Activated CD8-positive, alpha-beta T cell treated with anti-CD3 and anti-CD28 coated beads for 36 hours (primary cell): ENCODE measurements at regions not wholly inside any gene's neighbourhood (a gene's known extent, or its start where the extent isn't known, plus 50 kb on each side); places are given as distances from the start of the nearest gene placed in this dataset.

Source experiments
- ATAC-seq: fragments of 200-7000 bp; cut with Tn5 transposase; one replicate; pipeline ENCODE4 v1.10.0; 2021; ENCODE audit warnings: mild to moderate bottlenecking, moderate library complexity
- CTCF ChIA-PET: fragments of 350-600 bp; sonication (Branson Sonifier 250); formaldehyde crosslinking; loops from one replicate; lab custom pipeline; 2021; ENCODE audit warnings: antibody characterized with exemption; lab: Charles Lee
- POLR2A ChIA-PET: fragments of 350-600 bp; sonication (Branson Sonifier 250); formaldehyde crosslinking; loops from one replicate; lab custom pipeline; 2021; ENCODE audit warnings: antibody characterized with exemption; lab: Charles Lee
- DNase-seq: peaks from one replicate; pipeline ENCODE4 v3.0.0-alpha.2; 2020
- H3K27ac Mint-ChIP-seq: one replicate; pipeline ENCODE4 v1.8.0; 2021; ENCODE audit warnings: mild to moderate bottlenecking, mixed read lengths
- H3K27me3 Mint-ChIP-seq: one replicate; pipeline ENCODE4 v1.8.0; 2021; ENCODE audit warnings: mixed read lengths
- H3K36me3 Mint-ChIP-seq: one replicate; pipeline ENCODE4 v1.8.0; 2021; ENCODE audit warnings: low read depth, mixed read lengths
- H3K4me1 Mint-ChIP-seq: one replicate; pipeline ENCODE4 v1.8.0; 2021; ENCODE audit warnings: low read depth, mixed read lengths
- H3K4me3 Mint-ChIP-seq: one replicate; pipeline ENCODE4 v1.8.0; 2021; ENCODE audit warnings: mild to moderate bottlenecking, moderate library complexity, mixed read lengths
- H3K9me3 Mint-ChIP-seq: one replicate; pipeline ENCODE4 v1.8.0; 2021; ENCODE audit warnings: mixed read lengths
- intact Hi-C: fragments of 100-400 bp; cut with micrococcal nuclease; formaldehyde crosslinking; loops from one replicate; pipeline ENCODE4 v1.10.0; 2022
- TF ChIP-seq, protein P1 (sequence below): fragments of 200-600 bp; IDR thresholded peaks from one replicate; pipeline ENCODE4 v1.8.0; 2022; ENCODE audit warnings: antibody characterized with exemption, mild to moderate bottlenecking

DNA sequence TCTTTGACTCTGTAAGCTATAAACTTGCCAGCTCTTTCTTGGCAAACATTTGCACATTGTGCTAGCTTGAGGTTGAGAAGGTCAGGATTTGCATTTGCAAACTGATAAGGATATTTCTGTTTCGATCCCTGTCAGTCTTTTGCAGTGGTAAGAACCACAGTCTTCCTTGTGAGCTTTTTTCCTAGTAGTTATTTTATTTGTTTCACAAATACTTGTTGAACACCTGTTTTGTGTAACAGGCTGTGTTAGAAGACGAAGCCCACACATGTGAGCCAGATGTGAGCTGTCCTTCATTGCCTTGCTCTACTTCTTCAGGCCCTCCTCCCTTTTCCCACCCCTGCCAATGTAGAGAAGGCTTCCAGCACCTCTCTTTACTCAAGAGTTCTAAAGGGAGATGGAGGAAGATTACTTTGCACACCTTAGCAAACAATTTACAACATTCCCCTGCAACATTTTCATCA lies 327.0 kb upstream of the KLF4 start:
- ATAC-seq (no peak), DNase-seq (no peak)
- TF ChIP-seq, protein P1, sequence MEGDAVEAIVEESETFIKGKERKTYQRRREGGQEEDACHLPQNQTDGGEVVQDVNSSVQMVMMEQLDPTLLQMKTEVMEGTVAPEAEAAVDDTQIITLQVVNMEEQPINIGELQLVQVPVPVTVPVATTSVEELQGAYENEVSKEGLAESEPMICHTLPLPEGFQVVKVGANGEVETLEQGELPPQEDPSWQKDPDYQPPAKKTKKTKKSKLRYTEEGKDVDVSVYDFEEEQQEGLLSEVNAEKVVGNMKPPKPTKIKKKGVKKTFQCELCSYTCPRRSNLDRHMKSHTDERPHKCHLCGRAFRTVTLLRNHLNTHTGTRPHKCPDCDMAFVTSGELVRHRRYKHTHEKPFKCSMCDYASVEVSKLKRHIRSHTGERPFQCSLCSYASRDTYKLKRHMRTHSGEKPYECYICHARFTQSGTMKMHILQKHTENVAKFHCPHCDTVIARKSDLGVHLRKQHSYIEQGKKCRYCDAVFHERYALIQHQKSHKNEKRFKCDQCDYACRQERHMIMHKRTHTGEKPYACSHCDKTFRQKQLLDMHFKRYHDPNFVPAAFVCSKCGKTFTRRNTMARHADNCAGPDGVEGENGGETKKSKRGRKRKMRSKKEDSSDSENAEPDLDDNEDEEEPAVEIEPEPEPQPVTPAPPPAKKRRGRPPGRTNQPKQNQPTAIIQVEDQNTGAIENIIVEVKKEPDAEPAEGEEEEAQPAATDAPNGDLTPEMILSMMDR, result no peak
- Mint-ChIP-seq H3K4me3 (no peak overlapping the region), H3K27ac (no peak overlapping the region), H3K27me3 (no peaks in the 10 kb centered on the region), H3K36me3 (no peaks in the 10 kb centered on the region), H3K9me3 (no peaks in the 10 kb centered on the region), H3K4me1 (no peaks in the 10 kb centered on the region)
- intact Hi-C loops, result no loop called here
- POLR2A ChIA-PET, result no interaction called here
- CTCF ChIA-PET, result no interaction called here

DNA sequence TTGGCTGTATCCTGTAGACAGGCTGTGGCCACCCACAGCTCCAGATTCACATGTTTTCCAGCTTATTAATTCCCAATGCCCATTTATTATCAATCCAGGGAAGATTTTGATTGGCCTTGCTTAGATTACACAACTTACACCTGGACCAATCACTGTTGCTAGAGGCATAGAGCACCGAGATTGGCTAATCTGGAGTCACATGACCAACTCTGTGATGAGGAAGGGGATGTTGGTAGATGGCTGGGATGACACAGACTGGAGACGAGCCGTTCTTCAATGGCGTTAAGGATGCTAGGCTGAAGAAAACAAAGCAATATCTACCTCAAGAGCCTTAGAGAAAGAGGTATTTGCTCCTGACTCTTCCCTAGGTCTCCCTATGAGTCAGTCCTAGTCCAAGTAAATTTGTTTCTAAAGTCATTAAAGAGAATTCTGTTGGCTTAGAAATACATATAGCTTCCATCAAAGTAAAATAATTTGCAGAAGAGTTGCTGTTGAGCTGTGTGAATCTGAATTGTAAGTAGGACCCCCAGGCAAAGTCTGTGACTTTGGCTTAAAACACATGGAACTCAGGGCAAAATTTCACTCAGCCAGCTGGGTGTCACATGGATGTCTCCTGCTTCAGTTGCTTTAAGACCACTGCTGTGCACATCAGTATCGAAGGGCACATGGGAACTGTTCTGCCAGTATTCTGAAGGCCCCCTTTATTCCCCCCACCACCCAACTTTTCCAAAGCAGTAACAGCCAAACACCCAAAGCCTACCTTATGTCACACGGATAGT lies 326.4 kb upstream of the KLF4 start:
- CTCF ChIA-PET, result no interaction called here
- TF ChIP-seq, protein P1, result no peak
- H3K4me3 Mint-ChIP-seq, result no peak overlapping the region

DNA sequence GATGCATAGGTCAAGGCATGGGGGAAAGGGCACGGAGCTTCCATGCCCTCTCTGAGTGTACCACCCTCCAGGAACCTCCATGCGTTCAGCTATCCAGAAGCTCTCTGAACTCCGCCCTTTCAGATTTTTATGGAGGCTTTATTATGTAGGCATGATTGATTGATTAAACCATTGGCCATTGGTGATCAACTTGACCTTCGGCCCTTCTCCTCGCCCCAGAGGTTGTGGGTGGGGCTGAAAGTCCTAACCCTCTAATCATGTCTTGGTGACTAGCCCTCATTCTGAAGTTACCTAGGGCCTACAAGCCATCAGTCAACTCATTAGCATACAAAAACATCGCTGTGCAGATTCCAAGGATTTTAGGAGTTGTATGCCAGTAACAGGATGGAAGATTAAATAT lies 323.7 kb upstream of the KLF4 start:
- H3K9me3 Mint-ChIP-seq, result peaks cover 2% of the 10 kb centered on the region
- H3K27me3 Mint-ChIP-seq, result no peaks in the 10 kb centered on the region
- no peaks in the 10 kb centered on the region for H3K36me3 Mint-ChIP-seq
- no peaks in the 10 kb centered on the region for H3K4me1 Mint-ChIP-seq
- no peak for DNase-seq
- intact Hi-C loops, result no loop called here
- H3K27ac Mint-ChIP-seq, result no peak overlapping the region
- H3K4me3 Mint-ChIP-seq, result no peak overlapping the region
- TF ChIP-seq, protein P1, result no peak
- ATAC-seq, result no peak
- CTCF ChIA-PET, result no interaction called here
- POLR2A ChIA-PET, result no interaction called here

More for the DNA sequence above, 326.4 kb upstream of the KLF4 start:
- no peaks in the 10 kb centered on the region for H3K36me3 Mint-ChIP-seq
- ATAC-seq (no peak), DNase-seq (no peak)
- no peaks in the 10 kb centered on the region for H3K27me3 Mint-ChIP-seq
- no peak overlapping the region for H3K27ac Mint-ChIP-seq
- intact Hi-C loops, result no loop called here
- no peaks in the 10 kb centered on the region for H3K4me1 Mint-ChIP-seq
- POLR2A ChIA-PET, result no interaction called here
- no peaks in the 10 kb centered on the region for H3K9me3 Mint-ChIP-seq

DNA sequence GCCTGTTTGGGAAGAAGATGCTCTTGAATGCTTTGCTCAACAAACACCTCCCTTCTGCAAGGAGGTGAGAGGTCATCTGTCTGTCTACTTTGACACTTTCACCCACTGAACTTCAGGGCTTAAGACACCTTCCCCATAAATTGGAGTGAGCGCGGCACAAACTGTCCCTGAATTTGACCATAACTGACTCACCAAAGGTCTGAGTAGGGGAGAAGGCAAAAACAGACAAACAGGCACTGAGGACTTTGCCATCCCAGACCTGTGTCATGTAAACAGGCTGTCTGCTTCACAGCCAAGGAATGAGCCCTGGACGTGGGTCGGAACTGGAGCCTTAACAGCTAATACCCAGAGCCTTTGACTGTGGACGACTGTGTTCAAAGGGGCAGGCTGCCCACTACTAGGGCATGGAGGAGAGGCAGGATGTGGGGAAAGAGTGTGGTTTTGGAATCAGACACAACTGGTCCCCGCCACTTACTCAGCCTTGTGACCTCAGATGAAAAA lies 320.9 kb upstream of the KLF4 start:
- no peak for DNase-seq
- Mint-ChIP-seq H3K4me3 (no peak overlapping the region), H3K36me3 (no peaks in the 10 kb centered on the region), H3K9me3 (peaks cover 3% of the 10 kb centered on the region), H3K4me1 (no peaks in the 10 kb centered on the region), H3K27ac (no peak overlapping the region), H3K27me3 (no peaks in the 10 kb centered on the region)
- TF ChIP-seq, protein P1, result no peak
- intact Hi-C loops, result no loop called here
- CTCF ChIA-PET, result no interaction called here
- ATAC-seq, result no peak
- POLR2A ChIA-PET, result no interaction called here

DNA sequence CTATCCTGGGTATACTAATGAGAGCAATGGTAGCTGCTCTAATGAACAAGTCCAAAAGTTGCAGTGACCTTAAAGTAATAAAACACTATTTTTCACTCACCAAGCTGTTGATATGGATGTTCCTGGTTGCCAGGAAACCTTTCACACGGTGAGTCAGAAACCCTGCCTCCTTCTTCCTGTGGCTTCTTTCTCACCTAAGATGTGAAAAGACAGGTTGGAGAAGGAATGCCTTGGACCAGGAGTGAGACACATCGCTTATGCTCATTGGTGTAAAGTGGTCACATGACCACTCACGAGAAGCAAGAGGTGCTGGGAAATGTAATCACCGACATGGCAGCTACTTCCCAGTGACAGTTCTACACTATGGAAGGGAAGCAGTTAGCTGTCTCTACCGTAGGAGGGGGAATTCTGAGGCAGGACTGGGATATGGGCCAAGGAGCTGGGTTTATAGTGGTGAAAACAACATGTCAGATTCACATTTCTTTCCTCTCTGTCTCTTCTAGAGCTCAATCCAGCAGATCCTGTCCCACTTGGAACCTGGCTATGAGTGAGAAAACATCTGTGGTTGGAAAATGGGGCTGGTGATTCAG lies 320.4 kb upstream of the KLF4 start:
- no peak for DNase-seq
- Mint-ChIP-seq H3K27me3 (no peaks in the 10 kb centered on the region), H3K9me3 (peaks cover 3% of the 10 kb centered on the region), H3K4me3 (no peak overlapping the region), H3K4me1 (no peaks in the 10 kb centered on the region), H3K27ac (no peak overlapping the region), H3K36me3 (no peaks in the 10 kb centered on the region)
- ATAC-seq, result no peak
- POLR2A ChIA-PET, result no interaction called here
- TF ChIP-seq, protein P1, result no peak
- intact Hi-C loops, result no loop called here
- CTCF ChIA-PET, result no interaction called here
